GM20431 (cell line): ENCODE measurements at regions not wholly inside any gene's neighbourhood (a gene's known extent, or its start where the extent isn't known, plus 50 kb on each side); places are given as distances from the start of the nearest gene placed in this dataset.
"Not testable (repeated sequence)": the region's sequence is repeated elsewhere in the genome, so short reads cannot be mapped to it uniquely, and the experiment has no call there.

ENCODE experiments used
- in situ Hi-C: fragments of 300-500 bp; cut with MseI, MboI; formaldehyde crosslinking; loops from one replicate; pipeline ENCODE4 v1.15.0; 2020; ENCODE audit warnings: low sequenced_read_pairs; ENCODE audit not compliant: unreplicated experiment

DNA sequence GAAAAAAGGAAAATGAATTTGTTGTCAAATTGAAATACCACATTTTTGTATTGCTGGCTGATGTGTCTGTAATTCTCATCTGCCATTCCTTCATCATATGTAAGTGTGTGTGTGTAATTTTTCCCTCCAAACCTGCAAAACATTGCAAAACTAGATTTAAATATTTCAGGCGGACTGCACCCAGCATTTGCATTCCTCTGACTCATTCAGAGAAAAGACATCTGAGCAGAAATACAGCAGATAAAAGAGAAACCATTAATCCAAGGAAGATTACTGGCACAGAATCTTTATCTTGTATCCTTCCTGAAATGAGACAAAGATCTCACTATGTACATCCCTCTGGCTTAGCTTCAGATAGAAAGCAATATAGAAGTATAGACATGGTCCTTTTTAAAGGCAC is 275.3 kb downstream of the TMEM38B start:
- in situ Hi-C loops: no loop called here

DNA sequence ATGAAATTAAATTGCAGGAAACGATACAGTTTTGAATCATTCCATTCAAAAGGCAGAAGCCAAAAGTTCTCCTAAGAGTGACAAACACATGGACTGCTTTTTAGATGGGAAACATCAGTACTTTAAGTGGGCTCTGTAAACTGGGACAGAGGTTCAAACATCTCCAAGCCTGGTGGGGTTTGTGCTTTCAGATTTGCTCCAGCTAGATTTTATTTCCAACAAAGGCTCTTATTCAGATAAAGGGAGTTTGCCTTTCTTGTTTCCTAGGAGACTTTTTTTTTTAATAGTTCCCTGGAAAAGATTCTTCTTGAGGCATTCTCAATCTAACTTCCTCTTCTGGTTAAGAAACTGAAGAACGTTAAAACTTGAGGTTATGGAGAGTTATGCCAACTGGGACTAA is 277.6 kb downstream of the TMEM38B start:
- in situ Hi-C loops: no loop called here

DNA sequence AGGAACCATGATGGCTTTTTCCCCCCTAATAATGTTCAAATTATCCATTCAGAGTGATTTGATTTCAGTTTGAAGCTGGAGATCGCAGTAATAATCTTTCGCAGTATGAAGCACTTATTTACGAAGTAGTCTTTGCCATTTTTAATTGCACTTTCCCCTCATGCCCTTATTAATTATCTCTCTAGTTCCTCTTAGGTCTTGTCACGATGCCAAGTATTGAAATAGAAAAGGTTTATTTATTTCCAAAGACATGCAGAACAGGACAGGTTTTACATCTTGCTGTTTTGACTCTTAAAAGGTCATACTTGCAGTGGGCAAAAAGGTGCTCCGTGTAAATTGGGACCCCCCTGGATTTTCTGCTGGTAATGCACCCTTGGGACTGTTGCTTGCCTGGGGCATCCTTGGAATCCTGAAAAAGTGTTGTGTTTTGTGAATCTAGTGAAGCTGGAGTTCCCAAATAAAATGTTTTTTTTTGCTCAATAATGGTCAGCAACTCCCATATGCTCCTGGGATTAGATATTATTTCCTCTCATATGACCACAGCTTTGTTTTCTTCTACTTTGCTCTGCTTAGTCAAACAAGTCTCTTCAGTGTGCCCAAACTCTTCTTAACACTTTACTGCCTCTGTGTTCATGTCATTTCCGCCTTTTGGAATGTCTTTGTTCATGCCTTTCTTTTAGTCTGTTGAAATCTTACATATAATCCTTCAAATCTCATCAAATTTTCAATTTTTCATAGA is 278.3 kb downstream of the TMEM38B start:
- in situ Hi-C loops: no loop called here

DNA sequence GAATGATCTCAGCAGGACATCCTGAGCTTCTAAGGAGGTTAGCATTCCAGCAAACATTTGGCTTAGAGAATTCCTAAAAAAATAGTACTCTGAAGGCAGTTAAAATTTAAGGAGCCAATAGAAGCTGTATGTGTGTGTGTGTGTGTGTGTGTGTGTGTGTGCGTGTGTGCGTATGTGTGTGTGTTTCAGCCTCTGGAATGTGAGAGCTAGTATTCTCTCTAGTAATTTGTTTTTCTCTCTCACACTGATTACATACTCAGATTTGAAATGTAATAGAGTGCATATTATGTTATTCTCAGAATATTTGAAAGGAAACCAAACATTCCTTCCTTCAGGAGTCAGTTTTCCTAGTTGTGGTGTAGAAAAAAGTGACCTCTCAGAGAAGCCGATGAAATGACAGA is 279.6 kb downstream of the TMEM38B start:
- in situ Hi-C loops: no loop called here

DNA sequence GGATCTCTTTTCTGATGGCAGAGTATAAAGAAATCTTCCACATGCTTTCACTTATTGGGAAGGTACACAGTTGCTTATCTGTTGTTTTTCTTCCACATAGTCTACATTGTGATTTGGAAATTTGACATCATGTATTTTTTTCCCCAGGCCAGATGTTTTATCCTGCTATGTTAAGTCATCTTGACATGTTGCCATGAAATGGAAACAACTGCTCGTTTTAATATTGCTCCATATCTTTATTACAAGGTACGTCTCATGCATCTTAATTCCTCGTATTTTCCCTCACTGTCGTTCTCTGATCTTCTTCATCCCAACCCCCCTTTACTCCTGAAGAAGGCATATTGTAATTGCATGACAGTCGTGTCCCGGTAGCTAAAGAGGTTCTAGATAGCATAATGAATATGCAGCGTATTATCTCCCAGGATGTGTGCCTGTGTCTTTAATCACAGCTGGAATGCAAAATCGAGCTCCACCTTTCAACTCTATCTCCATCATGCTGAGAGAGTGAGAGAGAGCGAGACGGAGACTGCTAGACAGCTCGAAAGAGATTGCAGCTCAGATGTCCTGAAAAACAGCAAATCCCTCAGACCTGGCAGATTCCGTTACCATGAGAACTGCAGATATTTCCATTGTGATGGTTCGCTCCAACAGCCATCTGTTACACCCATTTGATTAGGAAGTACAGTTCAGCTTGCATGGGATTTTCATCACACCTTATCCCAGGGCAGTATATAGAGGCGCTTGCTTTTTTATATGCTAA is 281.7 kb downstream of the TMEM38B start:
- in situ Hi-C loops: no loop called here

DNA sequence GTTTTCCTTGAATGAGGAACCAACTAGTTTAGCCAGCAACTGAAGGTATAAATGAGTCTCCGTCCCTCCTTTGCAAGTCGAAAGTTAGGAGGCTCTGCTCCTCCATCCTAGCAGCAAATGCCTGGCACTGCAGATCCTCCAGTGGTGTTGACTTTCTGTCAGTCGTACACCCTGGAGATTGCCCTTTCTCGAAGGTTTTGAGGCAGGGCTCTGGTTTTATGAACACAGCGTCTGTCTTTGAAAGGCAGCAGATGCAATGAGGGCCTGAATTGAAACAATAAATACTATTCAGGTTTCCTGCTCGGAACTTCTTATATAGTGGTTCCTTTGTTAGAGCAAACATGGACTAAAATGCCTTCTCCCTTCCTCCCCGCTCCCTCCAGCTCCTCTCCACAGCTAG is 284.0 kb downstream of the TMEM38B start:
- in situ Hi-C loops: no loop called here

DNA sequence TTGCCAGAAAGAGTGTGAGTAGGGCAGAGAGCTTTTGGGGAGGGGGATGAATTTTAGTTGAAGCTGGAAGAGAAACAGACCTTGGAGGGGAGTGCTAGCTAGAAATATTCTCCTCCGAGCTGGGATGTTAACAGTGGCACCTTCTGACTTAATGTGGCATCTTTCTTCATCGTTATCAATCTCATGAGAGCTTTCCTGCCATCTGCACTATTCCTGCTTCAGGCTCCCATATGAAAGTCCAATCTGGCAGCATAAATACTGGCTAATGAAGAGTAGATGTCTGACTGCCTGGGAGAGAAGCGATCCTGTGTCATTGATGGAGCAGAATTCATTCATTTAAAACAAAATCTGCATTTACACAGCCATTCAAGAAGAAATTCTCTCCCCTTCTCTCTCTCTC is 284.5 kb downstream of the TMEM38B start:
- in situ Hi-C loops: no loop called here

DNA sequence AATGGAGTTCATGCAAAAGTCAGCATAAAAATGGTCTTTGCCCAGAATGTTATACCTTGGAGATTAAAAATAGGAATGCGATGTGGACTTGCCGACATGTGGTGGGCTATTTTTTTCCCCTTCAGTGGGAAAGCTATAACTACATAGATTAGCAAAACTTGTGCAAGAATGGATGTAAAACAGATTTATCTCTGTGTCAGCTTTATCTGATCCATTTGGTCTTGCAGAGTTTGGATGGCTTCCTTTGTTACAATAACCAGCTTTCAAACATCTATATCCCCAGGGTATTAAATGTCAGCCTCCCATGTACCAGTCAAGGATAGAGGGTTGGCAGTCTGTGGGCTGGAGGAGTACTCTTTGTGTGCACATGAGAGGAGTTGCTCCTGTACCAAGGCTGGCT is 284.9 kb downstream of the TMEM38B start:
- in situ Hi-C loops: no loop called here

DNA sequence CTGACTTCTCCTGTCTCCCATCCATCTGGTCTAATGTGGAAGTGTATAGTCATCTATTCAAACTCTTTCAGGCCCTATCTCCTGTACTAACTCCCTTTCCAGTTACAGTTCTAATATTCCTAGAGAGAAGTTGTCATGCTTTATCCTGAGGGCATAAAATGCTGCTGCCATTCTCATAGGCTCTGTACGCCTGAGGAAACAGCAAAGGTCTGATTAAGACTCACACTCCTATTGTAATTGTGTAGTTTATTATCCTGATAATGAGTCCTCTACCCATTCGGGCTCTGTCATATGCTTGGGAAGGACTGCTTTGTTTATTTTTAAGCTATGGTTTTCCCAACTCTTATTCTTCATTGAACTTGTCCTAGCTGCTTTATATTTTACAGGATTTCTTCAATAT is 290.4 kb downstream of the TMEM38B start:
- in situ Hi-C loops: no loop called here

DNA sequence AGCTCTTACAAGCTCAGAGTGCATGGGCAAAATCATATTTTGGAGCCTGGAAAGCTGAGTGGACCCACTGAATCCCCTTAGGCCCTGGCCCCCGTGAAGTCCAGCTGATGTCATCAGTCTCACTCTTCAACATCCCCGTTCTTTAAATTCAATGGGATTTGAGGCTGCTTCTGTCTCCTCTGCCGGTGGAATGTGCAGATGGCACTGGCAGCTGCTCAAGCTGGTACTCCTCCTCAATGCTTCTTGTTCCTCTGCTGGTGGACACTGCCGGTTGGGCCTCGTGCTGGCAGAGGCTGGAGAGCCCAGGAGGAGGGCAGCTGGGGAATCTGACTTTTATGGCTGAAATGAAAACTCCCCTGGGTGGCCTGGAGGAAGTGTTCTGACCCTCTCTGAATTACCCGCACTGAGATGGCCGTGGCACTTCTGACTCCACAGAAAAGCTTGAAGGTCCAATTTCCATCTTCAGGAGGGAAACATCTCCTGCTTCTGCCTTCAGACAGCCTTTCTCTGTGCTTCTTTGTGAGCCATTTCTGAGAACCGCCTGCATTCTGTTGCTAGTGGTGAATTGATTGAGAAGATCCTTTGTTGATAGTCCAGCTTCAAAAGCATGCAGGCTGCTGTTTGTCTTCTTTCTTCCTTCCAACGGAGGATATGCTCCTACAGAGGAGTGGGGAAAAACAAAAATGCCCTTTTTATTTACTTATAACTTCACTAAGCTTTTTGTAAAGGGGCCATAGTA is 298.9 kb downstream of the TMEM38B start:
- in situ Hi-C loops: no loop called here

DNA sequence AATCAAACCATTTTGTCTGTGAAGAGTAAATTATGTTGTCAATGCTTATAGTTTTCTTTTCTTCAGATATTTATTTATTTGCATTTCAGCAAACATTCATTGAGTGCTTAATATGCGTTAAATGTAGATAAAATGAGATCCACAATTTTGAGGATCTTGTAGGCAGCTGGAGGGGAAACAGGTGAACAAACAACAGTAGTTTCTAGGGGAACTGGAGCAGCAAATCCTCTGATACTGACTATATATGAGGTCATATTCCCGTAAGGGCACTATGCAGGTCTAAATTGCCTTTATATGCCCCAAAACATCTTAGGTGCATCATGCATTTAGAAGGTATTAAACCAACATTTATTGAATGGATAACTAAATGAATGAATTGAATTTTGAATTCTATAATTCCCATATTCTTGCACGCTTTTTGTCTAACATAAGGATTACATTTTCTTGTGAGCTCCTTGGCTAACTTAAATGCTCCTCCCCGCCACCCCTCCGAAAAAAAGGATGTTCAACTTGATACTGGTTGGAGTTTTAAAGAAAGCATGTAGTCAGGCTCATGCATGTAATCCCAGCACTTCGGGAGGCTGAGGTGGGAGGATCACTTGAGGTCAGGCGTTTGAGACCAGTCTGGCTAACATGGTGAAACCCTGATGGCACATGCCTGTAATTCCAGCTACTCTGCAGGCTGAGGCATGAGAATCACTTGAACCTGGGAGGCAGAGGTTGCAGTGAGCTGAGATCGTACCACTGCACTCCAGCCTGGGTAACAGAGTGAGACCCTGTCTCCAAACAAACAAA is 299.8 kb downstream of the TMEM38B start:
- in situ Hi-C loops: no loop called here

DNA sequence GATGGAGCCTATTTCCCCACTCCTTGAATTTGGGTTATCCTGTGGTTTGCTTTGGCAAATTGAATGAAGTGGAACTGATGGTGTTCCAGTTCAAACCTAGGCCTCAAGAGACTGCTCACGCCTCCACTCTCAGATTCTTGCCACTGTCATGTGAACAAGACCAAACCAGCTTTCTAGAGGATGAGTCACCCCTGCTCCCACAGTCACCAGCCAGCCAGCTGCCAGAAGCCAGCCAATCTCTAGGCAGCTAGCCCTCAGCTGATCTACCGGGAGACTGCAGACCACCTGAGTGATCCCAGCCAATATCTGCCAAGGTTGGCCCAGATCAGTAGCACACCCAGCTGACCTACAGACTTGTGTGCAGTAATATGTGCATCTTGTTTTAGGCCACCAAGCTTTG is 300.6 kb downstream of the TMEM38B start:
- in situ Hi-C loops: no loop called here

DNA sequence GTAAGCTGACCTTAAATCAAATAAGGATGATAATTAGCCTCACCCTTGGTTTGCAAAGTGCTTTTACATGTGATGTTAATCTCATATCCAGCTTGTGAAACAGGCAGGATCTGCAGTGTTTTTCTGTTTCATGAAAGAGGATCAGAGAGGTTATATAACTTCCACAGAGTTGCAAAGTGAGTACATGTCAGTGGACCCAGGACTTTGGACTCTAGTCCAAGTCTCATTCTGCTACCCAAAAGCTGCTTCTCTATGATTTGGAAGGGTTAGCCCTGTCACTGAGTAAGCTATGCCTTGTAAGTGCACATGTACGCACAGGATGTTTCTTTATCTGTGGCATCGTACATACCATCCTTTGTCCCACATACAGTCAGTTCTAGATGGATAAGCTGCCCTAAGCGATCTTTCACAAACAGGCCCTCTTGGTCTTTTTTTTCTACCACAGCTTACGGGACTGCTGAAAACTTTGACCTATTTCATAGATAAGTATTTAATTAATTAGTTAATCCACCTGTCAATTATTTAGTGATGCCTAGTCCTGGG is 322.9 kb downstream of the TMEM38B start:
- in situ Hi-C loops: no loop called here

DNA sequence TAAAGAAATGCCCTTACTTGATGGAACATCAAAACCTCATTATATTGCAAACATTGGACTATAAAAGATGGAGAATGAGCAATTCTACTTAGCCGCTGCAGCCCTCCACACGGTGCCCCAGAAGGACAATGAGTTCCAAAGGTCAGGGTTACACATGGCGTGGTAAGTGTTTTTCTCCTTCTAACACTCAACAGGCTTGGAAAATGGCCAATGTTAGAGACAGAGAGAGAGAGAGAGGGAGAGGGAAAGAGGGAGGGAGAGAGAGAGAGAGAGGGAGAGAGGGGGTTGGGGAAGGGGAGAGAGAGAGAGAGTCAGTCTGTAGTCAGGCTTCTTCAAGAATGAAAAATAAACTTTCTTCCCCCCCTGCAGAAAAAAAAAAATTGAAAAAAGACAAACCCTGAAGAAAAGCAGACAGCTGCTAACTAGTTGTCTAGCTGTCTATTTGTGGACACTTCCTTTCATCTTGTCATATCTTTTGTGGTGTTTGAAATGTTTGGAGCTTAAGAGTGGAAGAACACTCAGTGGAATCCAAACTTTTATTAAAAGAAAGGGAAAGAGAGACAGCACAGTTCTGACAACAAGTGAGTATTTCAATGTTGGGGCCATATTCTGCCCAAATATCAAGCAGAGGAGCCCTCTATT is 324.8 kb downstream of the TMEM38B start:
- in situ Hi-C loops: no loop called here

DNA sequence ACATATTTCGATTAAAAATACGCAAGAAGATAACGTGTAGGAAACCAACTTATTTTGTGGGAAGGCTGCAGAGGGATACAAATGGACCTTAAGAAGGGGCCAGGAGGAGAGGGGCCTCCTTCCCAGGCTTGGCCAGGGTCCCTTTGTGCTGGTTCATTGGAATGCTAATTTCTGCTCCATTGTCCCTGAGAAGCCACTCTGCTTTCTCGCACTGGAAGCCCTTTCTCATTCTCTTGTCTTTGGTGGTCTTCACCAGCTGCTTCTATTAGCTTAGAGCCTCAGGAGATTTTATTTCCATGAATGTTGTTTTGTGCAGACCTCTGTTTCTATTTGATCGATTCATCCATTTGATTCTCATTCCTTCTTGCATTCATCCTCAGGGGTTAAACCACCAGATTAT is 325.4 kb downstream of the TMEM38B start:
- in situ Hi-C loops: no loop called here

DNA sequence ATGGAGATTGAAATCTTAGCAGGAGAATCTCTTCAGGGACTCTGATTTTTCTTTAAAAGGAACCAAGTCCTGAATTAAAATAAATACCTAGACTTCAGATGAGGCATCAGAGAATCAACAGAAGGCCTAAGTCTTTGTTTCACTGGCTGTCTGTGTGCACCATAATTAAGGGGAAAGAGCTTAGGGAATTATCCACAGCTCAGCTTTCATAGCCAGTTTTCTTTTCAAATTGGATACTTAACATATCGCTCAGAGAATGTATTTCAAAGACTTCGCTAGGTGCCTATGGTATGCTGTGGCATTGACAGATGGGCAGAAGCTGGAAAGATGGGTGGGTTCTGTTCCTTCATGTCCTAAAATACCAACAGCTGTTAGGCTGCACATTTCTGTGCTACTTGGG is 325.8 kb downstream of the TMEM38B start:
- in situ Hi-C loops: no loop called here

DNA sequence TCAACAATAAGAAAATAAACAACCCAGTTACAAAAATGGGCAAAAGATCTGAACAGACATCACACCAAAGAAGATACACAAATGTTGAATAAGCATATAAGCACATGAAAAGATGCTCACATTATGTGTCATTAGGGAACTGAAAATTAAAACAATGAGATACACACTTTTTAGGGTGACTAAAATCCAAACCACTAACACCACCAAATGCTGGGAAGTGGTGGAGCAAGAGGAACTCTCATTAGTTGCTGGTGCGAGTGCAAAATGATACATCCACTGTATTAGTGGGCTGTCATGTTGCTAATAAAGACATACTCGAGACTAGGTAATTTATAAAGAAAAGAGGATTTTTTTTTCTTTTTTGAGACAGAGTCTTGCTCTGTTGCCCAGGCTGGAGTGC is 329.1 kb downstream of the TMEM38B start:
- in situ Hi-C loops: no loop called here

DNA sequence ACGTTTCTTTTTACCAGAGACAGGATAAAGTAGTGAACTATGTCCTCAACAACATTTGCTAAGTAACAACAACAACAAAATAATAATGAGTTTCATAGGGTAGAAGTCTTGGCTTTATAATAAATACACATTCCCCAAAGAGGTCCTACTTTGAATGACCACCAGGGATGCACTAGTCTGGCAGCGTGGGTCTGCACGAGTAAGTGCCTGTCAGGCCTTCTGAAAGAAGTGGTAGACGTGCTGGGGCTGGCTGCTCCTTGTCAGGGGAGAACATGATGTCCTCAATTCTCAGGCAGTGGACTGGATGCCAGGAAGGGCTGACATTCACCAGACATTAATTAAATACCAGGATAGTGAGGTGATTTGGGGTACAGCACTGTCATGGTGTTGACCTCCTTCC is 331.1 kb downstream of the TMEM38B start:
- in situ Hi-C loops: no loop called here

DNA sequence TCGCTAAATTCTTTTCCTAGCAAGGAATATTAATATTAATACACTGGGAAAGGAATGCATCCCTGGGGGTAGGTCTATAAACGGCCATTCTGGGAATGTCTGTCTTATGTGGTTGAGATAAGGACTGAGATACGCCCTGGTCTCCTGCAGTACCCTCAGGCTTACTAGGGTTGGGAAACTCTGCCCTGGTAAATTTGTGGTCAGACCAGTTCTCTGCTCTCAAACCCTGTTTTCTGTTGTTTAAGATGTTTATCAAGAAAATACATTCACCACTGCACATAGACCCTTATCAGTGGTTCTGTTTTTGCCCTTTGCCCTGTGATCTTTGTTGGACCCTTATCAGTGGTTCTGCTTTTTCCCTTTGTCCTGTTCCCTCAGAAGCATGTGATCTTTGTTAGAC is 335.8 kb downstream of the TMEM38B start:
- in situ Hi-C loops: not testable (repeated sequence)

DNA sequence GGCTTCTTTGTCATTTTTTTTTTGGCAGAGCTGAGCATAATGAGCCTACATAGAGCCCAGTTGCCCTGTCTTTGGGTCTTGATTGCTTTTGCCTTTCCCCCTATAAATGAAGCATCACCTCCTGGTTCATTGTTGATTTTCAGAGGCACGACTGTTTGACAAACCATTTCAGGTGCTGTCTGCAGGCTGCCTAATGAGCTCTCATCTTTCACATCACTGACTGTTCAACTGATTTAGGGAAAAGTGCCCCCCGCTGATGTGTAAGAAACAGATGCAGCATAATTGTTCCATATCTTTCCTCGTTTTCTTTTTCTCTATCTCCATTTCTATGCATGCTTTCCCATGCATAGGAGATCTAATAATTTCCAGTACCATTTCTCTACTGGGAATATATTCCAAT is 338.6 kb downstream of the TMEM38B start:
- in situ Hi-C loops: no loop called here
